Astrocyte of the cerebellum (primary cell): ENCODE measurements at regions not wholly inside any gene's neighbourhood (a gene's known extent, or its start where the extent isn't known, plus 50 kb on each side); places are given as distances from the start of the nearest gene placed in this dataset.

Experiments used
- DNase-seq: peaks from one replicate; pipeline ENCODE4 v3.0.0-alpha.2; 2011; ENCODE audit warnings: low read depth
- H3K4me3 ChIP-seq: 2 replicates; pipeline ENCODE4 v1.5.1; 2011; ENCODE audit warnings: mild to moderate bottlenecking, low read depth, low read length, moderate library complexity
- in situ Hi-C: cut with HindIII; loops from 2 replicates; pipeline ENCODE4 v1.10.0; 2017; ENCODE audit warnings: low sequenced_read_pairs
- TF ChIP-seq, protein P1 (sequence below): IDR thresholded peaks from 2 replicates; pipeline ENCODE4 v1.5.1; 2012; ENCODE audit warnings: low read length, low read depth, moderate library complexity, mild to moderate bottlenecking; ENCODE audit errors: missing control alignments

DNA sequence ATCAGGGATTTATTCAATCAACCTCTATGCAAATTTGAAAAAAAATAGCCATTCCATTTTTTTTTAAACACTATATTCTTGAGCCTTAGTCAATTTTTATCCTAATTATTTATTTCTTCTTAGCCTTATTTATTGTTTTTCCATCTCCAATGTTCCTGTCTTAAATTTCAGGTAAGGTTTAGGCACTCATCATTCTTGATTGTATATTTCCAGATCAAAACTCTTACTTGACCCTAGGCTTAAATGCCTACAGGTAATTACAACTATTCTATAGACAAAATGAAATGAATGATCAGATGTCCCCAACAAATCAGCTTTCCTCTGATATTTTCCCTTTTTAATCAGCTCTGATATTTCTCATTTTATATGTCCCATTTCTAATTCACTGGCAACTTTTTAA is 402.6 kb upstream of the EPHA7 start:
- TF ChIP-seq, protein P1, sequence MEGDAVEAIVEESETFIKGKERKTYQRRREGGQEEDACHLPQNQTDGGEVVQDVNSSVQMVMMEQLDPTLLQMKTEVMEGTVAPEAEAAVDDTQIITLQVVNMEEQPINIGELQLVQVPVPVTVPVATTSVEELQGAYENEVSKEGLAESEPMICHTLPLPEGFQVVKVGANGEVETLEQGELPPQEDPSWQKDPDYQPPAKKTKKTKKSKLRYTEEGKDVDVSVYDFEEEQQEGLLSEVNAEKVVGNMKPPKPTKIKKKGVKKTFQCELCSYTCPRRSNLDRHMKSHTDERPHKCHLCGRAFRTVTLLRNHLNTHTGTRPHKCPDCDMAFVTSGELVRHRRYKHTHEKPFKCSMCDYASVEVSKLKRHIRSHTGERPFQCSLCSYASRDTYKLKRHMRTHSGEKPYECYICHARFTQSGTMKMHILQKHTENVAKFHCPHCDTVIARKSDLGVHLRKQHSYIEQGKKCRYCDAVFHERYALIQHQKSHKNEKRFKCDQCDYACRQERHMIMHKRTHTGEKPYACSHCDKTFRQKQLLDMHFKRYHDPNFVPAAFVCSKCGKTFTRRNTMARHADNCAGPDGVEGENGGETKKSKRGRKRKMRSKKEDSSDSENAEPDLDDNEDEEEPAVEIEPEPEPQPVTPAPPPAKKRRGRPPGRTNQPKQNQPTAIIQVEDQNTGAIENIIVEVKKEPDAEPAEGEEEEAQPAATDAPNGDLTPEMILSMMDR: no peak
- no peak overlapping the region for H3K4me3 ChIP-seq
- in situ Hi-C loops: no loop called here
- no peak for DNase-seq

DNA sequence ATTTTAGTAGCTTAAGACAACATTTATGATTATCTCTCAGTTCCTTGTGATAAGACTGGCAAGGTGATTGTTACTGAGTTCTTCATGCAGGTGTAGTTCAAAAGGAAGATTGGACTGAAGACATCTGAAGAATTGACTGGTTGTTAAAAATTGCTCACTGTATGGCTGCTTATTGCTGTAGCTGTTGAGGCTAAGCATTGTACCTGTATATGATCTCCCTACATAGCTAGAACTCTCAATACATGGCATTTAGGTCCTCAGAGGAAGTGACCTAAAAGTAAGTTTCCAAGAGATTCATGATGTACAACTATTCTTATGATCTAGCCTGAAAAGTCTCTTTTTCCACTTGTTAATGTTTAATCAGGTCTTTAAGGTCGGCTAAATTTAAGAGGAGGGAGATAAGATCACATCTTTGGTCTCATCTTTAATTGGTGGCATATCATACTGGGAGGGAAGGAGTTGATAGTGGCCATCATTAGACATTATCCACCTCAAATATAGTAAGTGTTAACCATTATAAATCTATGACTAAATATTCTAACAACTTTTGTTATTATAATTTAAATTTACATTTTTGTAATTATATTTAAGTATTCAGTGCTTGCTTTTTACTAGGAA is 401.2 kb upstream of the EPHA7 start:
- in situ Hi-C loops: no loop called here
- DNase-seq: no peak
- TF ChIP-seq, protein P1: no peak
- H3K4me3 ChIP-seq: no peak overlapping the region

DNA sequence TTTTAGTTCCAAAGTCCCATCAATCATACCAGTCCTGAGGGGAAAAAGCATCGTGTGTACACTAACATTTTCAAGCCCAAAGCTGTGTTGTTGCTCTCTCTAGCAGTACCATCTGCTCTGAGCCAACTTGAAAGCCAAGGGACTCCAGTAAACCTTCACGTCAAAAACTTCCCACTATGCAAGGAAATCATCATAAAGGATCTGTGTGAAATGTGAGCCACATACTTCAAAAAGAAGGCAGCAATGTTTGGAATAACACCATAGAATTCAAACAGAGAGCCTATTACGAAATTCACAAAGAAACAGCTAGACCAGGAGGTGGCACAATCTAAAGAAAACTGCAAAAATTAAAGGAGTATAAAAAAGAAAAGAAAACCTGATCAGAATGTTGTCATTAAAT is 399.8 kb upstream of the EPHA7 start:
- H3K4me3 ChIP-seq: no peak overlapping the region
- TF ChIP-seq, protein P1: no peak
- in situ Hi-C loops: no loop called here
- no peak for DNase-seq

DNA sequence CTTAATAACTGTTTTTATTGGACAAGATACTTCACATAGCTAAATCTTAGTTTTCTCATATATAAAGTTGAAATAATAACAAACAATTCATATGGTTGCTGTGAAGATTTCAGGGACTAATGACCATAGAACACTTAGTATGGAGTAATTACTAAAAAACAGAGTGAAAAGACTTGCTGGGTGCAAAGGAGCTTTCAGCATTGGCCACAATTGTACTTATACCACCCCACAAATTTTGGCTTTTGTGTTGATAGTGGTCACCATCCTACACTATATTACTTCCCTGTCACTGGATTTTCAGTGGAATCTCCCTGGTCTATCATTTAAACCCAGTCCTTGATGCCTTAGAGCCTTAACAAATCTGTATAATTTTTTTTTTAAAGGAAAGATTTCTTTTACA is 398.6 kb upstream of the EPHA7 start:
- no peak overlapping the region for H3K4me3 ChIP-seq
- in situ Hi-C loops: no loop called here
- TF ChIP-seq, protein P1: no peak
- no peak for DNase-seq

DNA sequence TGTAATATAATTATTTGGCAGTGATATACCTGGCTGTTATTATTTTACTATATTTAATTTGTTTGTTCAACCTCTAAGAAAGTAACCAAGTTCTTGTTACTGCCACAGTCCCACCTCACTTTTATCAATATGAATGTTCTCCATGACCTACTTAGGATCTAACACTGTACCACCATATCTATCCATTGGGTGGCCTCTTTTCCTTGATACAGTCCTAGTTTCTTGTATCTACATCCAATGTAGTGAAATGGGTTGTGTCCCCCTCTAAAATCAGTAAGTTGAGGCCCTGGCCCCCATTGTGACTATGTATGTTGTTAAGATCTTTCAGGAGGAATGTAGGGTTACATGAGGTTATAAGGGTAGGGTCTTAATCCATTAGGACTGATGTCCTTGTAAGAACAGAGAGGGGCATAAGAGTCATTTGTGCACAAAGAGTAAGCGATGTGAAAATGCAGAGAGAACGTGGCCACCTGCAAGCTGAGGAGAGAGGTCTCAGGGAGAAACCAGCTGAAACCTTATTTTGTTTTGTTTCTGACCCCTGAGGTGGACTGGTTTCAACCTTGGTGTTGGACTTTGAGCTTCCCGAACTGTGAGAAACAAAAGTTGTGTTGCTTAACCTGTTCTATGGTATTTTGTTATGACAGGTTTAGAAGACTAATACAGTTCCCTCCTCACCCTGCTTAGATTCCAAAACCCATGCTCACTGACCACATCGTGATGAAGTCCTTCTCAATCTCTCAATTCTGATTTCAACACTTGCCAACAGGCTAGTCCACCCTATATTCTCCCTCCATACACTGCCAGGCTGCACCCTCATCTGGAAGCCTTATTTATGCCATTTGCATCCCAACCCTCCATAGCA is 387.3 kb upstream of the EPHA7 start:
- TF ChIP-seq, protein P1: no peak
- in situ Hi-C loops: no loop called here
- H3K4me3 ChIP-seq: no peak overlapping the region
- no peak for DNase-seq

DNA sequence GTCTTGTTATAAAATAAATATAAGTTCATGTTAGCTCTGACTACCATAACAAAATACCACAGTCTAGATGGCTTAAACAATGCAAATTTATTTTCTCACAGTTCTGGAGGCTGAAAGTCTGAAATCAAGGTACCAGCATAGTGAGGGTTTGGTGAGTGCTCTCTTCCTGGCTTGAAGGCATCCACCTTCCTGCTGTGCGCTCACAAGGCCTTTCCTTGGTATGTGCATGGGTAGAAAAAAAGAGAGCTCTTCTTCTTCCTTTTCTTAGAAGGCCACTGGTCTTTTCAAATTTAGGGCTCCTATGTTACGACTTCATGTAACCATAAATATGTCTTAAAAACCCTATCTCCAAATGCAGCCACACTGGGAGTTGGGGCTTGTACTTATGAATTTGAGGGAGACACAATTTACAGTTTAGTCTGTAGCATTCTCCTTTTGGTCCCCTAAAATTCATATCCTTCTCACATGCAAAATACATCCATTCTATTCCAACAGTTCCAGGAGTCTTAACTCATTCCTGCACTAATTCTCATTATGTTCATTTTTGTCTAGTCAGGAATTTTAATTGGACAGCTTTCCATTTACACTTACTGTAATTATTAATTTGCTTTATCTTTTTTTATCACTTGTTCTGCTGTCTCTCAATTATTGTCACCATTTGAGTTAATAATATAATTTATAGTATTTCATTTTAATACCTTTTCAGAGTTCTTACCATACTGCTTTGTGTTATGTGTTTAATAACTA is 381.9 kb upstream of the EPHA7 start:
- in situ Hi-C loops: no loop called here
- TF ChIP-seq, protein P1: no peak

More for the DNA sequence above, 381.9 kb upstream of the EPHA7 start:
- H3K4me3 ChIP-seq: no peak overlapping the region
- DNase-seq: no peak
